ENCODE measurements at regions not wholly inside any gene's neighbourhood (a gene's known extent, or its start where the extent isn't known, plus 50 kb on each side); places are given as distances from the start of the nearest gene placed in this dataset.

- ATAC-seq (ENCODE audit: low read depth in 2 of 2): no peak
- H3K9me3 ChIP-seq (ENCODE audit: control insufficient read depth in 2 of 2, low read length in 2 of 2): no peaks in the 10 kb centered on the region
- Mint-ChIP-seq H3K9me3 (peaks cover 0 to 8% (median 0%) of the 10 kb centered on the region in 7 donors), H3K27ac (no peak overlapping the region), H3K36me3 (no peaks in the 10 kb centered on the region), H3K27me3 (peaks cover 9% of the 10 kb centered on the region), H3K4me1 (peaks cover 0 to 3% (median 0%) of the 10 kb centered on the region in 4 donors), H3K4me3 (no peak overlapping the region)
- no peak overlapping the region for H3K27ac ChIP-seq (ENCODE audit: insufficient read depth, low read length, poor library complexity, severe bottlenecking)
- no peaks in the 10 kb centered on the region for H3K4me1 ChIP-seq (ENCODE audit: control insufficient read depth, insufficient read depth, low read length, poor library complexity, severe bottlenecking)
- H3K27me3 ChIP-seq (ENCODE audit: control insufficient read depth, insufficient read depth, low read length): no peaks in the 10 kb centered on the region
- DNase-seq: no peak
- H3K36me3 ChIP-seq (ENCODE audit: control insufficient read depth, insufficient read depth, low read length): no peaks in the 10 kb centered on the region
- H3K4me3 ChIP-seq (ENCODE audit: low read depth, low read length): no peak overlapping the region
These were observed 259.0 kb upstream of the G2E3 start for GRCh38 chr14:30299915-30300314.

- no peaks in the 10 kb centered on the region for H3K27me3 ChIP-seq (ENCODE audit: control insufficient read depth, insufficient read depth, low read length)
- no peak for DNase-seq
- Mint-ChIP-seq H3K27ac (no peak overlapping the region), H3K9me3 (peaks cover 0 to 6% (median 0%) of the 10 kb centered on the region in 7 donors), H3K27me3 (peaks cover 8% of the 10 kb centered on the region), H3K4me3 (no peak overlapping the region), H3K4me1 (no peaks in the 10 kb centered on the region), H3K36me3 (no peaks in the 10 kb centered on the region)
- H3K4me3 ChIP-seq (ENCODE audit: low read depth, low read length): no peak overlapping the region
- ATAC-seq (ENCODE audit: low read depth in 2 of 2): no peak
- no peaks in the 10 kb centered on the region for H3K9me3 ChIP-seq (ENCODE audit: control insufficient read depth in 2 of 2, low read length in 2 of 2)
- H3K4me1 ChIP-seq (ENCODE audit: control insufficient read depth, insufficient read depth, low read length, poor library complexity, severe bottlenecking): no peaks in the 10 kb centered on the region
- H3K27ac ChIP-seq (ENCODE audit: insufficient read depth, low read length, poor library complexity, severe bottlenecking): no peak overlapping the region
- no peaks in the 10 kb centered on the region for H3K36me3 ChIP-seq (ENCODE audit: control insufficient read depth, insufficient read depth, low read length)
These were observed 255.6 kb upstream of the G2E3 start for GRCh38 chr14:30303350-30303749.

- Mint-ChIP-seq H3K9me3 (peaks cover 0 to 4% (median 0%) of the 10 kb centered on the region in 7 donors), H3K36me3 (no peaks in the 10 kb centered on the region), H3K4me1 (no peaks in the 10 kb centered on the region), H3K27ac (no peak overlapping the region), H3K4me3 (no peak overlapping the region), H3K27me3 (peaks cover 8% of the 10 kb centered on the region)
- Histone ChIP-seq H3K36me3 (ENCODE audit: control insufficient read depth, insufficient read depth, low read length) (no peaks in the 10 kb centered on the region), H3K9me3 (ENCODE audit: control insufficient read depth in 2 of 2, low read length in 2 of 2) (no peaks in the 10 kb centered on the region), H3K27ac (ENCODE audit: insufficient read depth, low read length, poor library complexity, severe bottlenecking) (no peak overlapping the region), H3K27me3 (ENCODE audit: control insufficient read depth, insufficient read depth, low read length) (no peaks in the 10 kb centered on the region), H3K4me3 (ENCODE audit: low read depth, low read length) (no peak overlapping the region), H3K4me1 (ENCODE audit: control insufficient read depth, insufficient read depth, low read length, poor library complexity, severe bottlenecking) (no peaks in the 10 kb centered on the region)
- DNase-seq (no peak), ATAC-seq (ENCODE audit: low read depth in 2 of 2) (no peak)
These were observed 253.6 kb upstream of the G2E3 start for GRCh38 chr14:30305346-30305745.

GRCh38 chr14:30309405-30309804, 249.6 kb upstream of the G2E3 start:
- Histone ChIP-seq H3K9me3 (ENCODE audit: control insufficient read depth in 2 of 2, low read length in 2 of 2) (no peaks in the 10 kb centered on the region), H3K27me3 (ENCODE audit: control insufficient read depth, insufficient read depth, low read length) (no peaks in the 10 kb centered on the region), H3K27ac (ENCODE audit: insufficient read depth, low read length, poor library complexity, severe bottlenecking) (no peak overlapping the region), H3K4me1 (ENCODE audit: control insufficient read depth, insufficient read depth, low read length, poor library complexity, severe bottlenecking) (no peaks in the 10 kb centered on the region), H3K36me3 (ENCODE audit: control insufficient read depth, insufficient read depth, low read length) (no peaks in the 10 kb centered on the region), H3K4me3 (ENCODE audit: low read depth, low read length) (no peak overlapping the region)
- H3K27ac Mint-ChIP-seq: no peak overlapping the region
- no peaks in the 10 kb centered on the region for H3K4me1 Mint-ChIP-seq
- ATAC-seq (ENCODE audit: low read depth in 2 of 2) (no peak), DNase-seq (no peak)
- no peaks in the 10 kb centered on the region for H3K36me3 Mint-ChIP-seq
- H3K9me3 Mint-ChIP-seq: peaks cover 0 to 3% (median 0%) of the 10 kb centered on the region in 7 donors
- H3K4me3 Mint-ChIP-seq: no peak overlapping the region
- H3K27me3 Mint-ChIP-seq: peaks cover 4% of the 10 kb centered on the region

GRCh38 chr14:30312214-30312613, 246.7 kb upstream of the G2E3 start:
- H3K36me3 Mint-ChIP-seq: no peaks in the 10 kb centered on the region
- ATAC-seq (ENCODE audit: low read depth in 2 of 2) (no peak), DNase-seq (no peak)
- no peaks in the 10 kb centered on the region for H3K4me1 Mint-ChIP-seq
- no peak overlapping the region for H3K4me3 Mint-ChIP-seq
- Histone ChIP-seq H3K27ac (ENCODE audit: insufficient read depth, low read length, poor library complexity, severe bottlenecking) (no peak overlapping the region), H3K4me3 (ENCODE audit: low read depth, low read length) (no peak overlapping the region), H3K4me1 (ENCODE audit: control insufficient read depth, insufficient read depth, low read length, poor library complexity, severe bottlenecking) (no peaks in the 10 kb centered on the region), H3K36me3 (ENCODE audit: control insufficient read depth, insufficient read depth, low read length) (no peaks in the 10 kb centered on the region), H3K9me3 (ENCODE audit: control insufficient read depth in 2 of 2, low read length in 2 of 2) (no peaks in the 10 kb centered on the region), H3K27me3 (ENCODE audit: control insufficient read depth, insufficient read depth, low read length) (no peaks in the 10 kb centered on the region)
- no peaks in the 10 kb centered on the region for H3K27me3 Mint-ChIP-seq
- H3K27ac Mint-ChIP-seq: no peak overlapping the region
- peaks cover 0 to 6% (median 2%) of the 10 kb centered on the region in 7 donors for H3K9me3 Mint-ChIP-seq

- H3K4me3 Mint-ChIP-seq: no peak overlapping the region
These were observed 241.2 kb upstream of the G2E3 start for GRCh38 chr14:30317729-30318128.

GRCh38 chr14:30322819-30323218, 236.1 kb upstream of the G2E3 start:
- H3K9me3 Mint-ChIP-seq: peaks cover 0 to 5% (median 0%) of the 10 kb centered on the region in 7 donors
- Histone ChIP-seq H3K4me1 (ENCODE audit: control insufficient read depth, insufficient read depth, low read length, poor library complexity, severe bottlenecking) (no peaks in the 10 kb centered on the region), H3K9me3 (ENCODE audit: control insufficient read depth in 2 of 2, low read length in 2 of 2) (no peaks in the 10 kb centered on the region), H3K4me3 (ENCODE audit: low read depth, low read length) (no peak overlapping the region), H3K27me3 (ENCODE audit: control insufficient read depth, insufficient read depth, low read length) (no peaks in the 10 kb centered on the region), H3K36me3 (ENCODE audit: control insufficient read depth, insufficient read depth, low read length) (no peaks in the 10 kb centered on the region), H3K27ac (ENCODE audit: insufficient read depth, low read length, poor library complexity, severe bottlenecking) (no peak overlapping the region)
- H3K4me3 Mint-ChIP-seq: no peak overlapping the region
- DNase-seq (no peak), ATAC-seq (ENCODE audit: low read depth in 2 of 2) (no peak)
- peaks cover 1% of the 10 kb centered on the region for H3K27me3 Mint-ChIP-seq
- no peak overlapping the region for H3K27ac Mint-ChIP-seq
- H3K4me1 Mint-ChIP-seq: no peaks in the 10 kb centered on the region
- no peaks in the 10 kb centered on the region for H3K36me3 Mint-ChIP-seq

More at GRCh38 chr14:30317729-30318128, 241.2 kb upstream of the G2E3 start:
- no peak overlapping the region for H3K4me3 ChIP-seq (ENCODE audit: low read depth, low read length)
- no peaks in the 10 kb centered on the region for H3K4me1 ChIP-seq (ENCODE audit: control insufficient read depth, insufficient read depth, low read length, poor library complexity, severe bottlenecking)
- no peaks in the 10 kb centered on the region for H3K27me3 ChIP-seq (ENCODE audit: control insufficient read depth, insufficient read depth, low read length)
- no peaks in the 10 kb centered on the region for H3K36me3 ChIP-seq (ENCODE audit: control insufficient read depth, insufficient read depth, low read length)
- H3K36me3 Mint-ChIP-seq: no peaks in the 10 kb centered on the region
- ATAC-seq (ENCODE audit: low read depth in 2 of 2) (no peak), DNase-seq (no peak)
- H3K9me3 Mint-ChIP-seq: peaks cover 0 to 8% (median 2%) of the 10 kb centered on the region in 7 donors
- H3K27ac Mint-ChIP-seq: no peak overlapping the region
- H3K27me3 Mint-ChIP-seq: peaks cover 4% of the 10 kb centered on the region
- H3K27ac ChIP-seq (ENCODE audit: insufficient read depth, low read length, poor library complexity, severe bottlenecking): no peak overlapping the region
- no peaks in the 10 kb centered on the region for H3K4me1 Mint-ChIP-seq
- H3K9me3 ChIP-seq (ENCODE audit: control insufficient read depth in 2 of 2, low read length in 2 of 2): no peaks in the 10 kb centered on the region

GRCh38 chr14:30330033-30330432, 228.9 kb upstream of the G2E3 start:
- Histone ChIP-seq H3K9me3 (ENCODE audit: control insufficient read depth in 2 of 2, low read length in 2 of 2) (peaks cover 5 to 6% of the 10 kb centered on the region in 2 experiments), H3K4me3 (ENCODE audit: low read depth, low read length) (no peak overlapping the region), H3K4me1 (ENCODE audit: control insufficient read depth, insufficient read depth, low read length, poor library complexity, severe bottlenecking) (no peaks in the 10 kb centered on the region), H3K36me3 (ENCODE audit: control insufficient read depth, insufficient read depth, low read length) (no peaks in the 10 kb centered on the region), H3K27me3 (ENCODE audit: control insufficient read depth, insufficient read depth, low read length) (peaks cover 2% of the 10 kb centered on the region), H3K27ac (ENCODE audit: insufficient read depth, low read length, poor library complexity, severe bottlenecking) (no peak overlapping the region)
- peaks cover 0 to 11% (median 3%) of the 10 kb centered on the region in 7 donors for H3K9me3 Mint-ChIP-seq
- H3K27ac Mint-ChIP-seq: no peak overlapping the region
- no peaks in the 10 kb centered on the region for H3K36me3 Mint-ChIP-seq
- H3K27me3 Mint-ChIP-seq: no peaks in the 10 kb centered on the region
- H3K4me1 Mint-ChIP-seq: no peaks in the 10 kb centered on the region
- ATAC-seq (ENCODE audit: low read depth in 2 of 2) (no peak), DNase-seq (no peak)
- no peak overlapping the region for H3K4me3 Mint-ChIP-seq
